G401 (cell line): ENCODE measurements at regions not wholly inside any gene's neighbourhood (a gene's known extent, or its start where the extent isn't known, plus 50 kb on each side); places are given as distances from the start of the nearest gene placed in this dataset.

Experiments
- DNase-seq: peaks from one replicate; pipeline ENCODE4 v3.0.0-alpha.2; 2015; ENCODE audit warnings: low spot score
- in situ Hi-C: cut with HindIII; loops from 2 replicates; pipeline ENCODE4 v1.10.0; 2016; ENCODE audit warnings: low sequenced_read_pairs, mixed read lengths

DNA sequence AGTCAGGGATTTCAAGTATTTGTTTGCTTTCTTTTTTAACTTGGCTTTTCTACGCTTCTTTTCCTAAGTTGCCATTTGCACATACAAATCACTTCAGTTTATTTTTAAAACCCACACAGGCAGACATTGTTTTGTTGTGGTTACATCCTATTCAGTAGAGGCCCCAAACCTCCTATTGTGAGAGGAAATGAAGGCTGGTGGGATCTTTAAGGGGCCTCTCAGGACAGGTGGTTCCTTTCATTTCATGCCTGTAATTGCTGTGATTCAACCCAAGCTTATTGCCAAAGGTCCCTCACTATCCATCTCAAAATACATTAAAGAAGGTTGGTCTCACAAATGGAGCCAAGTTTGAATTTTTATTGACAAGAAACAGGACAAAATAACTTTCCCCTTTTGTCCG, 257.1 kb downstream of the ADAMTS20 start:
- no peak for DNase-seq
- in situ Hi-C loops: no loop called here

DNA sequence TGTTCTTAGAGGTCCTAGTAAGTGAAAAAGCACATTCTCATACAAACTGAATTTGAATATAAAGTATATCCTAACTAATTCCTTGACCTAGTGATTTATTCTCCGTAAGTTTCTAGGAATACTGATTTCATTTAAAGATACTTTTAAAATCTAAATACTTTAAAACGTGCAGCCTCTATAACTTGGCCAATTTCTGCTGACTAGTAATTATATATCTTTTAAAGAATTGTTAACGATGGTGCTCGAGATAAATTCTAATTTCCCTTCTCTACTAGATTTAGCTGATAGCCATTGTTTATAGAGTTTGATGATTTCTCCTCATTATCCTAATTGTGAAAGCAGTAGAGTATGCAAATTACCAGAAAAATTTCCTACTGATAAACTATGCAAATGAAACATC, 257.9 kb downstream of the ADAMTS20 start:
- DNase-seq: no peak
- in situ Hi-C loops: no loop called here

DNA sequence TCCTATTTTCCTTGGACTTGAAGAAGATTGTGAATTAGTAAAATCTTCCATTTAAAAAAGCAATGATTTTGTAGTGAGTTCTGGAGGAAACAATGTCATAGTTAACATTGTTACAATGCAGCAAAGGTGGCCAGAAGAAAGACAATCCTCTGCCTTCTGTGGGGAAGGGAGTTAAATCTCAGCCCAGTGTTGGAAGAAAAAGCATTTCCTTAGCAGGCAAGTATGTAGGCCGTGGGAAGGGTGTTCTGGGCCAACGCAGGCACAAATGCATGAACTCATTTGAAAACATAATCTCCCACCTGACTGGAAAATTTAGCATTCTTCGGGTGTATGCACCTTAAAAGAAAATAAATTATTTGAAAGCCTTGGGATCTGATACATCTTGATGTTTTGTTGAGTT, 258.6 kb downstream of the ADAMTS20 start:
- in situ Hi-C loops: no loop called here
- no peak for DNase-seq

DNA sequence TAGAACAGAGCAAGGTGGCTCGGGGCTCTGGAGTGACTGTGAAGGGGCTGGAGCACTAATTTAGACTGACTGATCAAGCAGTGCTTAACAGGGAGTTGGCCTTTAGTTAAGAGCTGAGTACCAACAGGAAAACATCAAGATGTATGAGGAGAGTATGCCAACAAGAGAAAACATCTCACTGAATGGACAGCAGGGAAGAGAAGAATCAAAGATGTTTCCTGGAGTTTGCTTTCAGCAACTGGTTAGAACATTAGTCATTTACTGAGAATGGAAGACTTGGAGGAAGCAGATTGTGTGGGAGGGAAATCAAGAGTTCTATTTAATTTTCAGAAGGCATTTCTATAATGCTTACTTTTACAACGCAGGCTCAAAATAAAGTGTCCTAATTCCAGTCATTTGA, 259.3 kb downstream of the ADAMTS20 start:
- in situ Hi-C loops: no loop called here
- DNase-seq: no peak

DNA sequence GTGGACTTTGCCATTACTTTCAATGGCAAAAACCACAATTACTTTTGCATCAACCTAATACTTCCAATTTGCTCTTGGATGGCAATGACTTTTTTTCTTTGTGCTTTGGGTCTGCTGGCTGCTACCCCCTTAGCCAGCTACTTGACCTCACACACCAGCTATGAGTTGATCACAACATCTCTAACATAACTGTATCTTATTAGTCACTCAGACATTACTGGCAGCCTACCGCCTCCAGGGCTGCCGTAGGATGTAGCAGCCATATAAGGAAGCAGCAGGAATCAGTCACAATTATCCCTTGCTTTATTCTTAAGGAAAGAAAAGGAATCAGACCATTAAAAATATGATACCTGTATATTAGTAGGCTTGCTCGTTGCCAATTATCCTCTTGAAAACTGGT, 260.5 kb downstream of the ADAMTS20 start:
- no peak for DNase-seq
- in situ Hi-C loops: no loop called here

DNA sequence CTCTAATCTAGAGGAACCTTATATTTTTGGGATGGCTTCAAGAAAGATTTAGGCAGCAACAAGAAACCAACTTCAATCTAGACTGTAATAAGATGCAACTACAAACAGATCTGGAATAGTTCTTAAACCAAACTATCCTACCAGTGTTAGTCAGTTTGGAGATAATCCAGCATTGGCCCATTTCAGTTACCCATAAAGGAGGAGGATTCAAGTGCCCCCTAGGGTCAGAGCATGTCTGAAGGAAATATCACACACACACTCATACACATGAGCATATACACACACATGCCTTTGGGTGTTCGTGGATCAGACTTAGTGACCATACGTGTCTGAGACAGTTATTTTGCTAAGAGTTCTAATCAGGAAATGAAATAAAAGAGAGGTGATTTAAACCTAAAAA, 261.2 kb downstream of the ADAMTS20 start:
- no peak for DNase-seq
- in situ Hi-C loops: no loop called here

DNA sequence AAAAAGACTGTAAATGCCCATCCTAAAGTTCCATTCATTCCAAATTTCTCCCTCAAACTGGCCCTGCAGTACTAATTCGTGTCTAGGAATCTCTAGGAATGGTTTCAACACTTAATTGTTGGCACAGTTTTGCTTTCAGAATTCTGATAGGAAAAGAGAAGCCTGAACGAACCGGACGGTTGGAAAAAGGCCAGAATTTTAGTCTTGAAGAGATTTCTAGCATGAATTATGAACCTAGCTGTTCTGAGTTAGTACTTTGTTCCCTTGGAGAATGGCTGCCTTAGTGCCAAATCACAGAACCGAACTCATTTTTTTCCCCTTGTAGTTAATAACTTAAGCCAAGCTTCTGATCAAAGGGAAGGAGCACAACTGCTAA, 262.6 kb downstream of the ADAMTS20 start:
- no peak for DNase-seq
- in situ Hi-C loops: no loop called here

DNA sequence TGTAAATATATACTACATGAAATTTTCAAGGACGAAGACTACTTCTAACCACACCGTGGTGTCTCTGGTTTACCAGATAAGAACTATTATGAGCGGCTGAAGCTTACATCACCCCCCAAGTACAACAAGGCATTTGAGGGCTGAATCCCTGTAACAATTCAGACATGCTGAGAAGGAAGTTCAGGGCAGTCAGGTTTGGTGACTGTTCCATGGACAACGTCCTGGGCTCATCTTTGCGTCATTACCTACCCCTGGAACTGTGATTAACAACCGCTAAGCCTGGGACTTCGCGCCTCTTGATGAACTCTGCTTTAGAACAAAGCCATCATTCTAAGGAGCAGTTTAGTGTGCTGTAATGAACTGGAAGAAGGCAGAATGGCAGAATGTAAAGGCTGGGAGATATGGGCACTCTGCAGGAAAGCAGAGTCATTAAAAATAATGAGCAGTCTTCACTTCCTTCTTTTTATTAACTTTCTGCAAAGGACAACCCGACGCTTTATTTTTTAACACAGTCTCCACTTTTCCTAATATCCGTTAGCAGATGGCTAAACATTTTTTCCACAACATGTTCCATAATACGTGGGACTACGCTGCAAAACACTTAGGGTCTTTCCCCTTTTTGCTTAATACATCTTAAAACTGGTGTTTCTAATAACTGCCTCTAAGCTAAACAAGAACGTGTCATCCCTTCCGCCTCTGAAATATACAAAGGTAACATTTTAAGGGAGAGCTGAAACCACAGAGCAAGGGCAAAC, 263.2 kb downstream of the ADAMTS20 start:
- no peak for DNase-seq
- in situ Hi-C loops: no loop called here

DNA sequence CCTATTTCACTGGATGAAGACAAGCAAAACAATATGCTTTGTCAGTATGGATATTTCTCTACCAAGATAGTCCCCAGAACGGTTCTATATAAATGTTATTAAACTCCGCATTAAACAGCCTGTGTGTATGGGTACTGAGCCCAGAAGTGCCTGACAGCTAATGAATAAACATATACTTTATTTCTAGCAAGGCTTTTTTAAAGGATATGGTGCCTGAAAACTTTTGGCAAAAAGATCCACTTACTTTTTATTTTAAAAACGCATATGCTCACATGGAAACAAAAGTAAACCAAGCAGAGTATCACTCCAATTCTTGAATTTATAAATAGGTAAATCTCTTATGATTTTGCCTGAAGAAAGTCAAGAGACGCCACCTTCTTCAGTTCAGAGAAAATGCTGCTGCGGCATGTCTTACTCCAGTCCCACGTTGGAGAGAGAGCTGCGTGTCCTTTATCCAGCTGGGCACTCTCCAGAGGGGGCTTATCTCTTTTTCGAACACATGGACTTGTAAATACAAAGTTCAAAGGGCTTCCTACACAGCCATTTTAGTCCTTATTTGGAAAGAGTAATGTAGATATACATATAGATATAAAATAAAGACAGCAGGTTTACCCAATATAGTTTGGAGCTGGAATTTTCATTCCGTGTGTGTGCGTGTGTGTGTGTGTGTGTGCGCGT, 264.2 kb downstream of the ADAMTS20 start:
- DNase-seq: no peak
- in situ Hi-C loops: no loop called here

DNA sequence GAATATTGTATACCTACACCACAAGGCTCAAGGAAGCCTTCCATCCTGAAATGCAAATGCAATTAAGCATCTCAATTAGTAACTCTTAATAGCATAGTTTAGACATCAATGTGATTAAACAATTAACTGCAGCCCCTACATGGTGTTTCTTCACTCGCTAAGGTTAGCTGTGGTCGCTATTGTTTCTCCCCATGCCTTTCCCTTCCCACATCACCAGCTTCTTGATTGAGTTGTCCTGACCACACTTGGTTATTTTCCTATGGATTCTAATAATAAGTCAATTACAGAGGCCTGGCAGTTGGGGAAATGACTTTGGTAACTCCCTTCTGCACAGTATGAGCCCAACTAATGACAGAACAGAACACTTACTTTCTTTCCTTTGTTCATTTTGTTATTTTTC, 265.0 kb downstream of the ADAMTS20 start:
- DNase-seq: no peak
- in situ Hi-C loops: no loop called here

DNA sequence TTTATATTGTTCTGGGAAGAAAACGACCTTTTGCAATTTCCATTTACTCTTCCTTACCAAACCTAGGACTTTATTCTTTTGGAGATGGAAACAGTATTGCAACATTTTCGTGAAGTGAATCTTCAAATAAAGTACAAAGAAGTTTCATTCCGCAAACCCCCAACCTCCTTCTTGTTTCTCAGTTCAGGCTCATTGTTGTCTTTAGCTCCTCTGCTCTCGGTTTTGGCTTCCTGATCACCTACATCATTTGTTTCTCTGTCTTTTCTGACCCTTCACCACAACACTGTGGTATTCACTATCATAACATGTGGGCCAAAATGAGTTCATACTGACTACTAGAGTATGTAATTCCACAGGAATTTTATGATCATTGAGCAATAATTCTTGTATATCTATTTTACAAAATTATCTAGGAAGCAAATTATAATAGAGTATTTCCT, 266.8 kb downstream of the ADAMTS20 start:
- DNase-seq: no peak
- in situ Hi-C loops: no loop called here

DNA sequence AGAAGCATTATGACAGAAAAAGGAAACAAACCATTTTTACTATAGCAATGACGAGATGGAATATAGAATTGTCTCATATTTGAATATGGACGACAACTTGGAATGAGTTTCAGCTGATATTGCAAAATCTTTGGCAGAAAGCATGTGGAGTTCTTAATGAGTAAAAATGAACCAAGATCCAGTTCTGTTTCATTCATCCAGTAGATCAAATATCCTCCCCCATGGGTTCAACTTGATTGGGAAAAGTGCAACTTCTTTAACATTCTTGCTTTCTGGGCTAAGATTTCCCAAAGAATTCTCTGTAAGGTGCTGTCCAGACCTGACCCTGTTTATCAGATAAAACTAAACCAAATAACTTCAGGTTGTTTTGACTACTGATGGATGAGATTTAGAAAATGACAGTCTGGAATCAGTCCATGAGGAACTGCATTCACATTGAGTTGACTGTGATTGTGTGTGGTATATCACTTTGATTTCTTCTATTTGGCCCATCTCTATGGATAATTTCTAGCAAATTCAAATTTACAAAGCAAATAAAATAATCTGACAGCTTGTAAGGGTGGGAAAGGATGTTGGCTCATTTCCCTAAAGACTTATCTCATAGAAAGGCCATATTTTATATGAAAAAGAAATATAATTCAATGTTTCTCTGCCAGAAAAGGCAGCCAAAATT, 267.4 kb downstream of the ADAMTS20 start:
- DNase-seq: no peak
- in situ Hi-C loops: no loop called here

DNA sequence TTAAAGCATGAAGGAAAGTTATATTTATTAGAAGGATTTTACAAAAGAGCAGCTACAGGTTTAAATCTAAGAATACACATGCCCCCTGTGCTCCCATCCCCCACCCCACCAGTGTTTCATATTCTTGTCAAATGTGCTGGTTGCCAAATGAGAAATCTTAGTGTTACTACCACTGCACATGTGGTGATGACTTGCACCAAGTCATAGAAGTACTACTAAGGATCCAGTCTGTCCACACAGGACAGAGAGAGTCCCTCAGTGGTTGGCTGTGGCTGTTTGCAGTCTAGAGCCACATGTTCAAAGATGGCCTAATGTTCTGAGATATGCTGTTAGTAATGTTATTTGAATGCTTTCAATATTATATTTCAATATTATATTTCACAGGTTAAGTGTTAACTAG, 268.8 kb downstream of the ADAMTS20 start:
- in situ Hi-C loops: no loop called here

DNA sequence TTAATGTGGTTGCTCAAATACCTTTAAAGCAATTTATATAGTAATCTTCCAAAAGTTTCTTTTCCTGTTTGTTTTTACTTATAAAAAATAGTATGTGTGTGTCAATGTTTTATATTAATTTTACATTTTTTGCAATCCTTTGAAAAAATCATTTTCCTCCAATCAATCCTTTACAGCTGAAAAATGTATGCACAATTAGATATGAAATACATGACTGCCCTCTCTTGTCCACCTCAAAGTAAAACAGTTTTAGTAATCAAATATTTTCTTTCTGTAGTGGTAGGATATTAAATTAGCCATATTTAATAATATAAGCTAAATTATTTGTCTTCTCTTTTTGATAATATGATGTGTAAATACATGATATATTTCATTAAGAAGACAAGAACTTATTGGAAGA, 269.9 kb downstream of the ADAMTS20 start:
- in situ Hi-C loops: no loop called here
- DNase-seq: no peak

More for the DNA sequence above, 268.8 kb downstream of the ADAMTS20 start:
- DNase-seq: no peak

DNA sequence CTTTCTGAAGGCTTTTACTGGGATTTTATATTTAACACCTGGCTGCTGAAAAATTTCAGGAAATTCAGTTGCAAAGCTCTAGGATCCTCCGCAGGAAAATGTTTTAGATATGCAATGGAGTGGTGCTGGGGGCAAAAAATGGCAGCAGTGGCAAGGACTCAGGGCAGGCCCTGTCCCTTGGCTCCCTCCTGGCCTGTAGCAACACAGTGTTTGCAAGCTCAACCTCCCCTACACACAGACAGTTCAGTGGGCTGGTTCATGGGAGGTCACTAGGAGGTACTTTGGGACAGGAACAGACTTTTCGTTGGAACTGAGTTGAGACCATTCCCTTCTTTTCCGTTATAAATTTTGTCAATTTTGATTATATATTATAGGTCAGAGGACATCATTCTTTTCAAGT, 270.4 kb downstream of the ADAMTS20 start:
- in situ Hi-C loops: no loop called here
- no peak for DNase-seq

DNA sequence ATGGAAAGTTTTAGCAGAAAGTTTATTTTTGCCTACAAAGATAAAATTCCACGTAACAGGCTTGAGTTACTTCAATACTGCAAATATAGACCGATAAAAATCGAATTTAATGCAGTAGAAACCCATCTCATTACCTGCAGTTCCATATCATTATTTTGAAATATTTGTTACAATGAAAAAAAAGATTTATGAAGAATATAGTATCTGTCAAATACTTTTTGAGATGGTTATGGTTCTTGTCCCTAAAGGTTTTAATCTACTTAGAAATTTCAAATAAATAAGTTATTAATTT, 273.5 kb downstream of the ADAMTS20 start:
- in situ Hi-C loops: no loop called here

DNA sequence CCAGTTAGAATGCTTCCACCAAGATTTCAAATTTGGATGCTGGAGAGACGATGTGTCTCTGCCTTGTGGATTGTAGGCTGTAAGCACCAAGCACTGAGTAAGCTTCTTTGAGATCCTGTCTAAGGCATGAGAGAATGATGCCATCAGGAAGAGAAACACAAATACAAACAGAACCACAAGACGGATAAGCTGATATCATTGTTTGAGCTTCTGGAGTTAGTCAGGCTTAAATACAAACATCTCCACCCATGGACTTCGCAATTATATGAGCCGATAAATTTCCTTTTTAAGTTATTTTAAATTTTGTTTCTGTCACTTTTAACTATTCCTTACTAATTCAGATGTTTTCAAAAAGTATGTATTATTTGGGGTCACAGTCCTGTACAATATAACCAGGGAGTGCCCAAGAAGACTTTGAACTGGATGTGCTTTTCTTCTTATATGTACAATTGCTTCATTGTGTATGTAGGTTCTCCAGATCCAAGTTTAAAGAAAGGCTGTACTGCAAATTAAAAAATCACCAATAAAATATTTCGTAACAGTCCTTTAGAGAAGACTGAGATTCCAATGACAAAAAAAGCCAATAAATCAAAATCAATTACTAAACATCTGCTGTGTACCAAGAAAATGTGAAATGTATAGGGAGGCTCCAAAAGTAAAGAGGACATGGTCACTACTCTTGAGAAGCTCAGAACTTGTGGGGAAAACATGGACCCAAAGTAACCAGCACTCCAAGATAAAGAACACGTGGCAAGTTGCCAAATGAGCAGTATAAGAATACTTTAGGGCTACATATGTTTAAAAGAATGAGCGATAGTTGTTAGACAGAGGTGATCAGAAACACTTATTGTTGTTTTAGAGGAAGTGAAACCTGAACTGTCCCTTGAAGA, 274.1 kb downstream of the ADAMTS20 start:
- DNase-seq: no peak
- in situ Hi-C loops: no loop called here

More for the DNA sequence above, 273.5 kb downstream of the ADAMTS20 start:
- no peak for DNase-seq

DNA sequence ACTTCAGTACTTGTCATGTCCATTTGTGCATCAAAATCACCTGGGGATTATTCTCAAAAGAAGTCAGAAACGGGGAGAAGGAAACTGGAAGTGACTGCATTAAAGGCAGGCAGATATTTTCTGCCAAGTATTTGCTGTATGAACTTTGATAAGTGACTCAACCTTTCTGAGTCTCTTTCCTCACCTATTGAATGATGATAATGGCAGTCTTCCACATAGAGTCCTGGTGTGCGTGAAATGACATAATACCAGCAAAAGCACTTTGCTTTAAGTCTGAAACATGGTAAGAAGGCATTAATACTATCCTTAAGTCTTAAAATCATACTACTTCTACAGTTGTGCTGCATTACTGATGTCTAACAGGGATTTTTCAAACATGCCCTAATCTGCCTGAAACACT, 278.5 kb downstream of the ADAMTS20 start:
- in situ Hi-C loops: no loop called here
- DNase-seq: no peak

DNA sequence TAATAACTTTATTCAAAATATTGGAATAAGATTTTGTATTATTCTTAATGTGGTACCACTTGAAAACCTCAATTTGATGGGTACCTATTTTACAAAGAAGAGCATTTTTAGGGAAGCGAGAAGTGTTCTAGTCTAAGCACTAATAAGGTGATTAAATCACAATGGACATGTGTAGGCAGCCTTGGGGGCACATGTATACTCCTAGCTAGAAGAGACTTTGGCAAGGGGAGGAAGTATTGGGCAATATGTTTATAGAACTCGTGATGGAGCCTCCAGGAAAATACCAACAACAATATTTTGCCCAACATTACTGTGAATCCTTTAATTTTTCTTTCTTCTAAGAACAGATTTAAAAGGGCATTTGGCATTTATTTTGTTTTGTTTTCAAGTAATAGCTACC, 280.3 kb downstream of the ADAMTS20 start:
- in situ Hi-C loops: no loop called here
- DNase-seq: no peak

DNA sequence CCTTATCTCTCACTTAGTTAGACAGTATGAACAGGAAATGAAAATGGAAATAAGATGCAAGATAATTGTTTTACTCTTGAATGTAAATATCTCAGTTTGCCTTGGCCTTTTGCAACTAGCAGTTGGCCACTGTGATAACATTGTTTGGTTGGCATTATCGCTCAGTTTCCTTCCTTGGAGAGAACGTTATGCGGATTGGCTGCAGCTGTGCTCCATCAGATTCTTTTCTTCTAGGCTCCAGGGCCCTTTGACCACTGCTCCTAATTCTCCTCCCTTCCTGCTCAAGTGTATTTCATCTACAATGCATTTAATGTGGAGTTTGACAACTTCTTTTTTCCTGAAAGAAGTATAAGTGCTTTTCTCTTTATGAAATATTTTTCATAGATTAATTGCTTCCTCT, 284.2 kb downstream of the ADAMTS20 start:
- in situ Hi-C loops: no loop called here
- no peak for DNase-seq
